SH-SY5Y (cell line): ENCODE measurements at regions not wholly inside any gene's neighbourhood (a gene's known extent, or its start where the extent isn't known, plus 50 kb on each side); places are given as distances from the start of the nearest gene placed in this dataset.

ENCODE experiments used
- GATA2 ChIP-seq: IDR thresholded peaks from 2 replicates; pipeline ENCODE4 v1.6.1; 2011; ENCODE audit warnings: mild to moderate bottlenecking, low read depth, low read length
- GATA3 ChIP-seq: IDR thresholded peaks from 2 replicates; pipeline ENCODE4 v1.6.1; 2011; ENCODE audit warnings: low read depth, mild to moderate bottlenecking, low read length, moderate library complexity

DNA sequence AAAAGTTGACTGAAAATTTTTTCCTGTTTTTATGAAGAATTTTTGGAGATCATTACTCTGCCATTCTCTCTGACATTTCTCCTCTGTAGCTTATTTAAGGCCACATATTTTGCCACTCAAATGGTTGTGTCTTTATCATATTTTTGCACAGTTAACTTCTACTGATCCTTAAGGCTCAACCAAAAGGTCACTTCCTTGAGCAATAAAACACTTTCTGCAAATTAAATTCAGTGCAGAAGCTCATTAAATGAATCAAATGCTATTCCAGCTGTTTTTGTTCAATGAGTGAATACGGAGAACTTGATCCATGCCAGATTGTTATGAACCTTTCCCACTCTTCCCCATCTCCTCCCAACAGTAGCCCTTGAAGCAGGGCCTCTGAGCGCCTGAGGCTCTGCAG is 93.8 kb upstream of the EPB41L4A start:
- no peak for TF ChIP-seq GATA3
- TF ChIP-seq GATA2: no peak
